ENCODE measurements at regions not wholly inside any gene's neighbourhood (a gene's known extent, or its start where the extent isn't known, plus 50 kb on each side); places are given as distances from the start of the nearest gene placed in this dataset.

DNA sequence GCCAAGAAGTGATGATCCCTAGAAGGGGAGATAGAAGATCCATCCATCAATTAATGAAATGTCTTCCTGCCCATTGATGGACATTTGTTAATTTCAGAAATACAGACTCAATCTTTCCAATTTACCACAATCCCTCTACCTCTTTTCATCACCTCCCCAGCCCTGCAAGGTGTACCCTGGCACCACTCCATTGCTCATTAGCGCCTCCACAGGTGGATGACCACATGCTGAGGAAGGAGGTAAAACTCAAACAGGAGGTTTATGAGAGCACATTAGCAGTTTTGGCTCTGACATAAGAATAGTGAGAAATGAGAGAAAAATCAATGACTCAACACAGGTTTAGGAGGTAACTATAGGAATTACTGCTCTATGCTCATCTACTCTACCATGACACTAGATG, 208.0 kb downstream of the C1D start:
- Mint-ChIP-seq H3K36me3 (ENCODE audit: low read depth) (no peaks in the 10 kb centered on the region), H3K4me1 (no peaks in the 10 kb centered on the region), H3K4me3 (no peak overlapping the region), H3K27me3 (peaks cover 3% of the 10 kb centered on the region), H3K27ac (no peak overlapping the region), H3K9me3 (no peaks in the 10 kb centered on the region)
- intact Hi-C loops (cut with micrococcal nuclease), result no loop called here
- DNase-seq, result no peak

DNA sequence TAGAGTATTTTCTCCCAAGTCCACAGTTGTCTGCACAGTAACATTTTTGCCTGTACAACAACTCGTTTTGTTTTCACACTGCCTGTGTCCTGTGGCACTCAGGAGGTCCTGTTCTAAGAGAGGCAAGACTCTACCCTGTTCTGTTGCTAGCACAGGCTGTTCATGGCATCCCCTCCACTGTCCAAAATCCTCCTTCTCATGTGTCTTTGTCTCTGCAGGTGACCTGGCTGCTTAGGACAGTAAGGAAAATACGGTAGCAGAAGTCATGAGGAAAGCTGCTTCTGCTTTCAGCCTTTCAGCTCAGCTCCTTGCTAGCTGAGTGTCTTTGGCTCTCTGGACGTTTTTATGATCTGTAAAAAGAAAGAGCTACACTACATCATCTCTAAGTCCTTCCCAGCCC, 205.9 kb downstream of the C1D start:
- intact Hi-C loops (cut with micrococcal nuclease), result no loop called here
- no peak overlapping the region for H3K27ac Mint-ChIP-seq
- no peaks in the 10 kb centered on the region for H3K27me3 Mint-ChIP-seq
- no peaks in the 10 kb centered on the region for H3K4me1 Mint-ChIP-seq
- no peaks in the 10 kb centered on the region for H3K36me3 Mint-ChIP-seq (ENCODE audit: low read depth)
- no peak for DNase-seq
- H3K4me3 Mint-ChIP-seq, result no peak overlapping the region
- H3K9me3 Mint-ChIP-seq, result no peaks in the 10 kb centered on the region

GRCh38 chr2:67857836-67858235, 205.0 kb downstream of the C1D start:
- DNase-seq, result no peak
- H3K9me3 Mint-ChIP-seq, result no peaks in the 10 kb centered on the region
- H3K27me3 Mint-ChIP-seq, result no peaks in the 10 kb centered on the region
- no peak overlapping the region for H3K4me3 Mint-ChIP-seq
- no peak overlapping the region for H3K27ac Mint-ChIP-seq
- intact Hi-C loops (cut with micrococcal nuclease), result no loop called here
- no peaks in the 10 kb centered on the region for H3K4me1 Mint-ChIP-seq
- no peaks in the 10 kb centered on the region for H3K36me3 Mint-ChIP-seq (ENCODE audit: low read depth)

DNA sequence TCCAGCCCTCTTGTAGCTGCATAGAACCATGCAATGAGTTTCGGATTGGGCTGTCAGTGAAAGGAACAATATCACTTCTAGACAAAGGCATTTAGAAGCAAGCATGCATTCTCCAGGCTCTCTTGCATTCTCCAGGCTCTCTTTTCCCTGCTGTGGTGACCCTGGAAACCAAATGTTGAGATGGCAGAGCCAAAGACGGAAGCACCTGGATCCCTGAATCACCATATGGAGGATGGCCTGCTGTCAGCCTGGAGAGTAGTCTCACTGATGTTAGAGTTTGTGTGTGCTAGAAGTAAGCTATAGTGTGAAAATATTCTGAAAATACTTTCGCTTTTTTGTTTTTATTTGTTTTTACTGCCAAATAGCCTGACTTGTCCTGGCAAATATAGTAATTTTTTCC, 203.9 kb downstream of the C1D start:
- intact Hi-C loops (cut with micrococcal nuclease), result no loop called here
- H3K27me3 Mint-ChIP-seq, result no peaks in the 10 kb centered on the region
- no peak overlapping the region for H3K27ac Mint-ChIP-seq
- DNase-seq, result no peak
- H3K9me3 Mint-ChIP-seq, result no peaks in the 10 kb centered on the region
- no peak overlapping the region for H3K4me3 Mint-ChIP-seq
- H3K36me3 Mint-ChIP-seq (ENCODE audit: low read depth), result no peaks in the 10 kb centered on the region
- H3K4me1 Mint-ChIP-seq, result no peaks in the 10 kb centered on the region

DNA sequence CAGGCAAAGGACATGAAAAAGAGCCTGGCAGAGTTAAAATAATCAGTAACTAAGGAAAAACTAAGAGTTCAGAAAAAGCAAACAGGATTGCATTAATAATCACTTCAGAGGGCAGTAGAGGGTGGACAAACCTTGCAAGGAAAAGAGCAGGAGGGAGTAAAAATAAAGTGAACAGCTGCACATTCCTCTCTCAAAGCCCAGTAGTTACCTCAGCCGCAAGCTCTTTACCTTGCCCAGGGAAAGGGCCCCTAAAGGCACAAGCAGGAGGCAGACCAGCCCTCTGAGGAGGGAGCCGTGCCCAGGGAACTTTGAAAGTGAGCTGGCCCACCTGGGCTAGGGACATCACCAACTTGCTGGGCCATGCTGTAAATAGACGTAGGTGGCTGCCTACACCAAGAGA, 196.9 kb downstream of the C1D start:
- no peak for DNase-seq
- H3K27ac Mint-ChIP-seq, result no peak overlapping the region
- H3K36me3 Mint-ChIP-seq (ENCODE audit: low read depth), result no peaks in the 10 kb centered on the region
- no peaks in the 10 kb centered on the region for H3K4me1 Mint-ChIP-seq
- no peaks in the 10 kb centered on the region for H3K27me3 Mint-ChIP-seq
- no peaks in the 10 kb centered on the region for H3K9me3 Mint-ChIP-seq
- intact Hi-C loops (cut with micrococcal nuclease), result no loop called here
- no peak overlapping the region for H3K4me3 Mint-ChIP-seq

GRCh38 chr2:67867735-67868134, 195.1 kb downstream of the C1D start:
- Mint-ChIP-seq H3K36me3 (ENCODE audit: low read depth) (no peaks in the 10 kb centered on the region), H3K27ac (no peak overlapping the region), H3K4me1 (no peaks in the 10 kb centered on the region), H3K9me3 (no peaks in the 10 kb centered on the region), H3K4me3 (no peak overlapping the region), H3K27me3 (peaks cover 2% of the 10 kb centered on the region)
- DNase-seq, result no peak
- intact Hi-C loops (cut with micrococcal nuclease), result no loop called here

DNA sequence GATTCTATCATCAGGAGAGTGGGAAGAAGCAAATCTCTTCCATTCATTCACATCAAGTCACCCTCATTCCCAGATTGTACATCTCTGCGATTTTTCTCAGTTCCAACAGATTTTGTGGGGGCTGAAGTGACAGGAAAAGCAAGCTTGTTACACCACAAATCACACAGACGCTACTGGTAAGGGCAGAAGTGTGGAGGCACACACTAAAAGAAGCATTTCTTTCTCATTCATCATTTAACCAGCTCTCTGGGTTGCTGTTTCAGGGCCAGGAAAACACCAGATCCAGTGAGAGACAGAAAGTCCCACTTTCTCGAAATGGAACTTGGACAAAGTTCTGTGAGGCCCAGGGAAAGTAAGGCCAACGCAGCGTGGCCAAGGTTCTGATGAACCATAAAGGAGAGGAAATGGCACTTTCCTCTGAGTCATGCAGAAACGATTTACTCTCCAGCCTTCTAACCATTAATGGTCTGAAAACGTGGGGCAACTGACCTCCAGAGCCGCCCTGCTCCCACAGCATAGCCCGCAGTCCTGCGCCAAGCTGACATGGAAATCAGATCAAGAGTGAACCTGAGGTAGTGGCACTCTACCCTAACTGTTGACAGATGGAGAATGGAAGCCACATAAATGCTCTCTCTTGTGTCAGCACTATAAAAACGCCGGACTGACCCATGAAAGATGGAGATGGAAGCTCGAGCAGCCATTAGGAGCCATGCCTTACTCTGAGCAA, 191.0 kb downstream of the C1D start:
- H3K27ac Mint-ChIP-seq, result no peak overlapping the region
- H3K4me1 Mint-ChIP-seq, result no peaks in the 10 kb centered on the region
- H3K36me3 Mint-ChIP-seq (ENCODE audit: low read depth), result no peaks in the 10 kb centered on the region
- H3K27me3 Mint-ChIP-seq, result peaks cover 2% of the 10 kb centered on the region
- H3K4me3 Mint-ChIP-seq, result no peak overlapping the region
- no peak for DNase-seq
- no peaks in the 10 kb centered on the region for H3K9me3 Mint-ChIP-seq
- intact Hi-C loops (cut with micrococcal nuclease), result no loop called here

DNA sequence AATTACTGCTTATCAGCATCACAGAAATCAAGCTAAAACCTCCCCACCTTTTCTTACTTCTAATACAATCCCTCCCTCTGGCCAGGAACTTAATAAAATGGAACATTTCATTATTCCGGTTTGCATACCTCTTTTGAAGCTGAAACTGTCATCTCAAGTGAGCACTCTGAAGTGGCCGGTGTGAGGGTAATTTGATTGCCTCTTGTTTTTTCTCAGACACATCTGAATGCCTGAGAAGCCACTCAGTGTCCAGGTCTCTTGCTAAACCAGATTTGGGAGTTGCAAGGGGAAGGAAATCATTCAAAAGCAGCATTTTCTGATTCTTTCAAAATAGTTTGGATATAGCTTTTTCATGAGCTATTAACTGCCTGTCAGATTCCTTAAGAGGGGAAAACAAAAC, 190.3 kb downstream of the C1D start:
- Mint-ChIP-seq H3K36me3 (ENCODE audit: low read depth) (no peaks in the 10 kb centered on the region), H3K4me1 (no peaks in the 10 kb centered on the region), H3K4me3 (no peak overlapping the region)

DNA sequence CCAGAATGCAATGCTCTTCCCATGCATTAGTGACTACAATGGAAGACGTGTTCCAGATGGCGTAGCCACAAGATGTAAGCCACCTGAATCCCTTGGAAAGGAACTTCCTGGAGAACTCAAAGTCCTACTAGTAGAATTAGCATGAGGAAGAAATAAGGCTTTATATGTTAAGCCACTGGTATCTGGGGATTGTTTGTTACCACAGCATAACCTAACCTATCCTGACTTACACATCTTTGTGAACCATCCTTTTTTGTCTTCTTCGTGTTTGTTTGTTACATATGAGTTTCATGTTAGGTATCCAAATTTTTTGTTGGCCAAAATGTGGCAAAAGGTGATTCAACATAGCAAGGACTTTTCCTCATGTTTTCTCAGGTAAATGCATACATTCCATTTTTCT, 188.9 kb downstream of the C1D start:
- no peak overlapping the region for H3K4me3 Mint-ChIP-seq
- no peak for DNase-seq
- no peaks in the 10 kb centered on the region for H3K4me1 Mint-ChIP-seq
- no peaks in the 10 kb centered on the region for H3K9me3 Mint-ChIP-seq
- H3K36me3 Mint-ChIP-seq (ENCODE audit: low read depth), result no peaks in the 10 kb centered on the region
- intact Hi-C loops (cut with micrococcal nuclease), result no loop called here
- no peak overlapping the region for H3K27ac Mint-ChIP-seq
- peaks cover 2% of the 10 kb centered on the region for H3K27me3 Mint-ChIP-seq

More for the DNA sequence above, 190.3 kb downstream of the C1D start:
- Mint-ChIP-seq H3K27me3 (peaks cover 2% of the 10 kb centered on the region), H3K9me3 (no peaks in the 10 kb centered on the region), H3K27ac (no peak overlapping the region)
- DNase-seq, result no peak
- intact Hi-C loops (cut with micrococcal nuclease), result no loop called here

DNA sequence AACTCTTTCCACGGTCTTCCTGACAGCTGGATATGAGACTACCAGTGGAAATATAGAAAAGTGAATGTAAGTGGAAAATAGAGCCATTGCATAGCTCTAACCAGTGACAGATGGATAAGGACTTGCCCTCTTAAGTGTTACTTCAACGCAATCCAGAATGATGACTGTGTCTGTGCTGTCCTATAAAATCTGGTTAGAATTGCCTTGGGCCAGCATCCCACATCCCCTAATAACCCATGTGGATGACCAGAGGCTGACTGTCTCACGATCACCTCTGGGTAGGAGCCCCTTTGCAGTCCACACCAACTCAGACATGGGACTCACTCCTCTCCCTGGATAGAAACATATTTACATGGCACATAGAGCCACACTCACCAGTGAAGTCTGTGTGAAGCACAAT, 186.6 kb downstream of the C1D start:
- Mint-ChIP-seq H3K4me3 (no peak overlapping the region), H3K9me3 (no peaks in the 10 kb centered on the region), H3K27me3 (peaks cover under 1% of the 10 kb centered on the region), H3K27ac (no peak overlapping the region), H3K4me1 (no peaks in the 10 kb centered on the region), H3K36me3 (ENCODE audit: low read depth) (no peaks in the 10 kb centered on the region)
- intact Hi-C loops (cut with micrococcal nuclease), result no loop called here
- no peak for DNase-seq

DNA sequence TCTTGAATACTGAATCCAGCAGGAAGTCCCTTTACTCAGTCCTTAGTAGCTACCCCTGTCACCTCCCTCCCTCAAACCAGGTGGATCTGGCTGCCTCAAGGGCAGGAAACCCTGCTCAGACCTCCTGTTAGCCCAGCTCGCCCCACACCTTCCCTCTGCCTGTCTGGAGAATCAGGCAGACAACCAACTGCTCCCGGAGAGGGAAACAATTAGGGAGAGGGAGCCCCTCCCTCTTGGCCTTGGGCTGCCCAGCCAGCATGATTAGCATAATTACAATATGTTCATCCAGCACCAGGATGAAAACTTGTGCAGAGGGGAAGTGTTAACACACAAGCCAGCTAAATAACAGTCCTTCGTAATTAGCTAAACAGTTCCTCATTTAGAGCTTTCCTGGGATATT, 185.5 kb downstream of the C1D start:
- Mint-ChIP-seq H3K27me3 (no peaks in the 10 kb centered on the region), H3K36me3 (ENCODE audit: low read depth) (no peaks in the 10 kb centered on the region), H3K9me3 (no peaks in the 10 kb centered on the region), H3K4me3 (no peak overlapping the region), H3K4me1 (no peaks in the 10 kb centered on the region), H3K27ac (no peak overlapping the region)
- DNase-seq, result no peak
- intact Hi-C loops (cut with micrococcal nuclease), result no loop called here

GRCh38 chr2:67878743-67879142, 184.1 kb downstream of the C1D start:
- Mint-ChIP-seq H3K36me3 (ENCODE audit: low read depth) (no peaks in the 10 kb centered on the region), H3K4me3 (no peak overlapping the region), H3K4me1 (no peaks in the 10 kb centered on the region), H3K9me3 (no peaks in the 10 kb centered on the region), H3K27ac (no peak overlapping the region), H3K27me3 (no peaks in the 10 kb centered on the region)
- intact Hi-C loops (cut with micrococcal nuclease), result no loop called here
- no peak for DNase-seq

DNA sequence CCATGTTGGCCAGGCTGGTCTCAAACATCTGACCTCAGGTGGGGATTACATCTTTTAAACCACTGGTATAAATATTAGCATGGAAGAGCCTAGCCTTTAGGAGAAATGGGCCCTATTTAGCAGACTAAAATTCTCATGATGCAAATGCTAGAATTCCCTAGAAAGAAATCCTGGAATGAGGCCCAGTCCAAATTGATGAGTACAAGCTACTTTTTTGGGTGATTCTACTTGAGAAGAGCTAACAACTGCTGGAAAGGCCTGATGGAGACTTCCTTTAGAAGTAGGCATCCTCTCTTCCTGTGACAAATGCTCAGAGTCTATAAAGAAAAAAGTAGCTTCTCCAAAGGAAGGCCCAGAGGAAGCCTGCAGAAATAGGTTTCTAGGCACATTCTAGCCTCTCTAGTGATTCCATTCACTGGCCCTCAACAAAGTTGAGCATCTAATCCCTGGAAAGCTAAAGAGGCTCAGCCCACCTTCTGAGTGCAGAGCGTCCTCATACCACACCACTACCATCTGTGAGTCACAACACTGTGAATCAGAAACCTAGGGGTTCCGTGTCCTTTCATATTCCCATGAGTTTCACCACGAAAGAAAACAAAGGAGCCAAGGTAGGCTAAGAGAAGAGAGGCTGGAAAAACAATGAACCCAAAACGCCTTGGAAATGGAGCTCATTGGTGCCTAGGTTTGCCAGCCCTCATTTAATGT, 183.1 kb downstream of the C1D start:
- H3K4me1 Mint-ChIP-seq, result no peaks in the 10 kb centered on the region
- intact Hi-C loops (cut with micrococcal nuclease), result no loop called here
- no peaks in the 10 kb centered on the region for H3K36me3 Mint-ChIP-seq (ENCODE audit: low read depth)
- no peaks in the 10 kb centered on the region for H3K27me3 Mint-ChIP-seq
- no peaks in the 10 kb centered on the region for H3K9me3 Mint-ChIP-seq
- no peak overlapping the region for H3K27ac Mint-ChIP-seq
- no peak overlapping the region for H3K4me3 Mint-ChIP-seq
- DNase-seq, result no peak

GRCh38 chr2:67880291-67880761, 182.5 kb downstream of the C1D start:
- intact Hi-C loops (cut with micrococcal nuclease), result no loop called here
- H3K36me3 Mint-ChIP-seq (ENCODE audit: low read depth), result no peaks in the 10 kb centered on the region
- no peak for DNase-seq

DNA sequence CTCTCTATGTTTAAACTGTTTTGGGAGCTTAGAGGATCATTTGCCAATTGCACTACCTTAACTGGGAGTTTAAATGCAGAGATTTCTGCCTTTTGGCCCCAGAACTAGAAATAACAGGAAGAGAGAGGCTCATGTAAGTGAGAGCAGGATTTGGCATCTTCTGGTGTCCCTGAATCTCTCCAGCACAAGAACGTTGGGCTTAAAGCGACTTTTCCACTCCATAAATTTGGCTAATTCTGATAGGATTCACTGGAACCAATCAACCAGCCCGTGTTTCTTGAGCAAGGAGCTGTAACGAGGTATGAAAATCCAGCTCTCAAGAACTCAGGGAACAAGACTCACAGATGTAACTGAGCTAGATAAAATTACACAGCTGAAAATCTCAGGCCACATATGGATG, 181.0 kb downstream of the C1D start:
- DNase-seq, result no peak
- H3K4me1 Mint-ChIP-seq, result no peaks in the 10 kb centered on the region
- H3K27me3 Mint-ChIP-seq, result no peaks in the 10 kb centered on the region
- no peak overlapping the region for H3K27ac Mint-ChIP-seq
- intact Hi-C loops (cut with micrococcal nuclease), result no loop called here
- H3K4me3 Mint-ChIP-seq, result no peak overlapping the region
- no peaks in the 10 kb centered on the region for H3K36me3 Mint-ChIP-seq (ENCODE audit: low read depth)
- H3K9me3 Mint-ChIP-seq, result no peaks in the 10 kb centered on the region

More at GRCh38 chr2:67880291-67880761, 182.5 kb downstream of the C1D start:
- no peaks in the 10 kb centered on the region for H3K27me3 Mint-ChIP-seq
- no peak overlapping the region for H3K27ac Mint-ChIP-seq
- no peaks in the 10 kb centered on the region for H3K4me1 Mint-ChIP-seq
- H3K9me3 Mint-ChIP-seq, result no peaks in the 10 kb centered on the region
- no peak overlapping the region for H3K4me3 Mint-ChIP-seq

Measured in activated CD4-positive, alpha-beta T cell treated with anti-CD3 and anti-CD28 coated beads, Interleukin-2, amount 10 ng/mL, durations not matched to agents 24 days and 14 days (primary cell).